Erythroblast (primary cell): ENCODE measurements at regions not wholly inside any gene's neighbourhood (a gene's known extent, or its start where the extent isn't known, plus 50 kb on each side); places are given as distances from the start of the nearest gene placed in this dataset.

Source experiments
- GATA1 ChIP-seq: IDR thresholded peaks from 2 replicates; pipeline ENCODE4 v1.6.1; 2011; ENCODE audit warnings: low read depth, mild to moderate bottlenecking, control low read depth, low read length, moderate library complexity
- POLR2A ChIP-seq: IDR thresholded peaks from 2 replicates; pipeline ENCODE4 v1.6.1; 2011; ENCODE audit warnings: mild to moderate bottlenecking, low read length

DNA sequence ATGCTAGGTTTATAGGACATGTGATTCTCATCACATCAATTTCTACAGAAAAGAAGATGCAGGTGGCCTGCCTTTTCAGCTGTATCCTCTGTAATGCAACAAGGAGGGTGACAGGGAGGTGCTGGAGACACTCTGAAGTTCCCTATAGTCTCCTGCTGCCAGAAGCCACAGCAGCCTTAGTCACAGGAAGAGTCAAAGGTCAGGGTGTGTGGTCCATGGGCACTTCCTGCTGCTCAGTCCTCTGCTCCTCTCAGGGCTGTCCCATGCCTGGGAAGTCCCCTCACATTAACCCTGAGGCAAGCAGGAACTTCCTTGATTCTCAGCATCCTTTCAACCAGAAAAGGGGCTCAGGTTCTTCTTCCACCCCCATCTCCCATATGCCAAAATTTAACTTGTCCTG lies 144.8 kb upstream of the FOXA2 start:
- TF ChIP-seq POLR2A (no peak), GATA1 (no peak)
